COLO829 (cell line): ENCODE measurements at regions not wholly inside any gene's neighbourhood (a gene's known extent, or its start where the extent isn't known, plus 50 kb on each side); places are given as distances from the start of the nearest gene placed in this dataset.

Experiments
- DNase-seq: peaks from one replicate; pipeline ENCODE4 v3.0.0; 2012; ENCODE audit warnings: low spot score

GRCh38 chr11:20250644-20251247 lies 90.5 kb upstream of the DBX1 start:
- no peak for DNase-seq

GRCh38 chr11:20249796-20250195 lies 89.5 kb upstream of the DBX1 start:
- DNase-seq: no peak

- no peak for DNase-seq
Observed at GRCh38 chr11:20249378-20249777, 89.1 kb upstream of the DBX1 start.

- no peak for DNase-seq
Observed at GRCh38 chr11:20248871-20249270, 88.6 kb upstream of the DBX1 start.

GRCh38 chr11:20248121-20248772 lies 88.0 kb upstream of the DBX1 start:
- no peak for DNase-seq

GRCh38 chr11:20247591-20248007 lies 87.3 kb upstream of the DBX1 start:
- DNase-seq: no peak

GRCh38 chr11:20243974-20244373 lies 83.7 kb upstream of the DBX1 start:
- no peak for DNase-seq

GRCh38 chr11:20238712-20239111 lies 78.4 kb upstream of the DBX1 start:
- DNase-seq: no peak

- no peak for DNase-seq
Observed at GRCh38 chr11:20235164-20235563, 74.9 kb upstream of the DBX1 start.

GRCh38 chr11:20227631-20228030 lies 67.4 kb upstream of the DBX1 start:
- no peak for DNase-seq

- DNase-seq: no peak
Observed at GRCh38 chr11:20226933-20227332, 66.7 kb upstream of the DBX1 start.

- no peak for DNase-seq
Observed at GRCh38 chr11:20221566-20221965, 61.3 kb upstream of the DBX1 start.

- no peak for DNase-seq
Observed at GRCh38 chr11:20213790-20214189, 53.5 kb upstream of the DBX1 start.

- no peak for DNase-seq
Observed at GRCh38 chr11:20211691-20212090, 51.4 kb upstream of the DBX1 start.
